ENCODE measurements at regions not wholly inside any gene's neighbourhood (a gene's known extent, or its start where the extent isn't known, plus 50 kb on each side); places are given as distances from the start of the nearest gene placed in this dataset.

- TF ChIP-seq POLR2AphosphoS5 (IDR thresholded peaks at IDR 0.05; ENCODE audit: low read depth, low read length) (no peak), TAF1 (IDR thresholded peaks at IDR 0.05; ENCODE audit: borderline replicate concordance, insufficient read depth, low read length) (no peak), SIN3A (IDR thresholded peaks at IDR 0.05; ENCODE audit: borderline replicate concordance, insufficient read depth, low read length) (no peak), FOXP2 (optimal IDR thresholded peaks at IDR 0.05; ENCODE audit: borderline replicate concordance, extremely low read depth, extremely low read length, insufficient read depth) (no peak), REST (IDR thresholded peaks at IDR 0.05; ENCODE audit: insufficient read depth in 1 of 2, low read depth in 2 of 2, low read length in 2 of 2) (no peak)
Observed at GRCh38 chr6:132868057-132868456, 53.7 kb downstream of the RPS12 start.

- TF ChIP-seq SIN3A (IDR thresholded peaks at IDR 0.05; ENCODE audit: borderline replicate concordance, insufficient read depth, low read length), result no peak
Observed at GRCh38 chr6:132872923-132873322, 58.6 kb downstream of the RPS12 start.

- no peak for TF ChIP-seq REST (IDR thresholded peaks at IDR 0.05; ENCODE audit: insufficient read depth in 1 of 2, low read depth in 2 of 2, low read length in 2 of 2)
Observed at GRCh38 chr6:132877003-132877402, 62.6 kb downstream of the RPS12 start.

- no peak for TF ChIP-seq SIN3A (IDR thresholded peaks at IDR 0.05; ENCODE audit: borderline replicate concordance, insufficient read depth, low read length)
- no peak for TF ChIP-seq POLR2AphosphoS5 (IDR thresholded peaks at IDR 0.05; ENCODE audit: low read depth, low read length)
- no peak for TF ChIP-seq FOXP2 (optimal IDR thresholded peaks at IDR 0.05; ENCODE audit: borderline replicate concordance, extremely low read depth, extremely low read length, insufficient read depth)
- TF ChIP-seq TAF1 (IDR thresholded peaks at IDR 0.05; ENCODE audit: borderline replicate concordance, insufficient read depth, low read length), result no peak
- no peak for TF ChIP-seq REST (IDR thresholded peaks at IDR 0.05; ENCODE audit: insufficient read depth in 1 of 2, low read depth in 2 of 2, low read length in 2 of 2)
Observed at GRCh38 chr6:132887204-132887603, 72.8 kb downstream of the RPS12 start.

GRCh38 chr6:132888701-132889100 is 74.3 kb downstream of the RPS12 start:
- TF ChIP-seq SIN3A (IDR thresholded peaks at IDR 0.05; ENCODE audit: borderline replicate concordance, insufficient read depth, low read length), result no peak
- TF ChIP-seq TAF1 (IDR thresholded peaks at IDR 0.05; ENCODE audit: borderline replicate concordance, insufficient read depth, low read length), result no peak
- TF ChIP-seq POLR2AphosphoS5 (IDR thresholded peaks at IDR 0.05; ENCODE audit: low read depth, low read length), result no peak
- TF ChIP-seq FOXP2 (optimal IDR thresholded peaks at IDR 0.05; ENCODE audit: borderline replicate concordance, extremely low read depth, extremely low read length, insufficient read depth), result no peak
- TF ChIP-seq REST (IDR thresholded peaks at IDR 0.05; ENCODE audit: insufficient read depth in 1 of 2, low read depth in 2 of 2, low read length in 2 of 2), result no peak
